GM23248 (cell line): ENCODE measurements at regions not wholly inside any gene's neighbourhood (a gene's known extent, or its start where the extent isn't known, plus 50 kb on each side); places are given as distances from the start of the nearest gene placed in this dataset.

Source experiments
- DNase-seq: peaks from one replicate; pipeline ENCODE4 v3.0.0-alpha.2; 2015
- H2AFZ ChIP-seq: fragments of 200-600 bp; sonication (generic); 2 replicates; pipeline ENCODE4 v1.6.1; 2016; ENCODE audit warnings: antibody characterized with exemption
- H3F3A ChIP-seq: fragments of 200-600 bp; sonication (generic); 2 replicates; pipeline ENCODE4 v1.6.1; 2016; ENCODE audit warnings: mild to moderate bottlenecking, antibody characterized with exemption, mixed run types; ENCODE audit not compliant: insufficient read depth
- H3K27ac ChIP-seq: fragments of 200-600 bp; sonication (generic); 2 replicates; pipeline ENCODE4 v1.5.1; 2016; ENCODE audit warnings: mild to moderate bottlenecking
- H3K27me3 ChIP-seq: fragments of 200-600 bp; sonication (generic); replicated peaks from 2 replicates; pipeline ENCODE4 v1.6.1; 2016; ENCODE audit warnings: mild to moderate bottlenecking; ENCODE audit not compliant: insufficient read depth
- H3K36me3 ChIP-seq: fragments of 200-600 bp; sonication (generic); 2 replicates; pipeline ENCODE4 v1.6.1; 2016; ENCODE audit warnings: low read depth, mild to moderate bottlenecking
- H3K4me1 ChIP-seq: fragments of 200-600 bp; sonication (generic); 2 replicates; pipeline ENCODE4 v1.6.1; 2016; ENCODE audit warnings: mild to moderate bottlenecking; ENCODE audit not compliant: insufficient read depth
- H3K4me2 ChIP-seq: fragments of 200-600 bp; sonication (generic); one replicate; pipeline ENCODE4 v1.6.1; 2016; ENCODE audit warnings: mild to moderate bottlenecking; ENCODE audit not compliant: unreplicated experiment
- H3K4me3 ChIP-seq: fragments of 200-600 bp; sonication (generic); 2 replicates; pipeline ENCODE4 v1.5.1; 2016; ENCODE audit warnings: mild to moderate bottlenecking
- H3K79me2 ChIP-seq: fragments of 200-600 bp; sonication (generic); 2 replicates; pipeline ENCODE4 v1.6.1; 2016; ENCODE audit warnings: mild to moderate bottlenecking; ENCODE audit not compliant: insufficient read depth
- H3K9ac ChIP-seq: fragments of 200-600 bp; sonication (generic); 2 replicates; pipeline ENCODE4 v1.6.1; 2016; ENCODE audit warnings: mild to moderate bottlenecking
- H3K9me2 ChIP-seq: fragments of 200-600 bp; sonication (generic); 2 replicates; pipeline ENCODE4 v1.6.1; 2016; ENCODE audit warnings: mixed run types, mild to moderate bottlenecking, moderate library complexity; ENCODE audit not compliant: insufficient read depth
- H3K9me3 ChIP-seq: fragments of 200-600 bp; sonication (generic); one replicate; pipeline ENCODE4 v1.6.1; 2017; ENCODE audit warnings: low read depth
- H4K20me1 ChIP-seq: fragments of 200-600 bp; sonication (generic); 2 replicates; pipeline ENCODE4 v1.6.0; 2016; ENCODE audit not compliant: insufficient read depth
- EZH2 ChIP-seq: fragments of 200-600 bp; sonication (generic); IDR thresholded peaks from 2 replicates; pipeline ENCODE4 v1.6.1; 2018; ENCODE audit warnings: antibody characterized with exemption, mild to moderate bottlenecking; ENCODE audit not compliant: insufficient read depth, poor library complexity, severe bottlenecking
- EZH2phosphoT487 ChIP-seq: fragments of 200-600 bp; sonication (generic); IDR thresholded peaks from 2 replicates; pipeline ENCODE4 v1.6.1; 2018; ENCODE audit warnings: antibody characterized with exemption, moderate library complexity, mild to moderate bottlenecking, low read depth; ENCODE audit not compliant: insufficient read depth
- WGBS, 2 experiments: methylation state at CpG; one replicate each; pipeline ENCODE4 v1.1.6; 2015 to 2017; ENCODE audit warnings: low lambda C conversion rate in 2 of 2, low coverage in 1 of 2; ENCODE audit errors: missing lambda C conversion rate in 2 of 2; 5-methylcytosine and 5-hydroxymethylcytosine counted together
- in situ Hi-C: fragments of 300-500 bp; cut with MboI; formaldehyde crosslinking; loops from 2 replicates; pipeline ENCODE4 v1.15.0; 2020

GRCh38 chr16:74186561-74186971 is 110.0 kb upstream of the PSMD7 start:
- H3K9me3 ChIP-seq = no peaks in the 10 kb centered on the region
- no peak overlapping the region for H3K4me2 ChIP-seq
- no peaks in the 10 kb centered on the region for H4K20me1 ChIP-seq
- H3K9me2 ChIP-seq = no peaks in the 10 kb centered on the region
- WGBS, 2 experiments = 16 to 18% methylated on average over 3 of the region's 3 CpGs
- TF ChIP-seq EZH2phosphoT487 (no peak), EZH2 (no peak)
- no peaks in the 10 kb centered on the region for H3F3A ChIP-seq
- H2AFZ ChIP-seq = no peak overlapping the region
- no peak overlapping the region for H3K9ac ChIP-seq
- H3K79me2 ChIP-seq = no peaks in the 10 kb centered on the region
- in situ Hi-C loops = no loop called here
- H3K36me3 ChIP-seq = no peaks in the 10 kb centered on the region
- DNase-seq = peak; percentile 6
- H3K27me3 ChIP-seq = no peaks in the 10 kb centered on the region
- no peaks in the 10 kb centered on the region for H3K4me1 ChIP-seq
- H3K27ac ChIP-seq = no peak overlapping the region
- no peak overlapping the region for H3K4me3 ChIP-seq

GRCh38 chr16:74184839-74185238 is 111.8 kb upstream of the PSMD7 start:
- Histone ChIP-seq H3K9me3 (no peaks in the 10 kb centered on the region), H3K9ac (no peak overlapping the region), H3K4me2 (no peak overlapping the region), H4K20me1 (no peaks in the 10 kb centered on the region), H2AFZ (no peak overlapping the region), H3K27me3 (no peaks in the 10 kb centered on the region), H3F3A (no peaks in the 10 kb centered on the region), H3K9me2 (no peaks in the 10 kb centered on the region), H3K4me1 (no peaks in the 10 kb centered on the region), H3K4me3 (no peak overlapping the region), H3K36me3 (no peaks in the 10 kb centered on the region), H3K79me2 (no peaks in the 10 kb centered on the region), H3K27ac (no peak overlapping the region)
- 47 to 54% methylated on average over 5 of the region's 5 CpGs for WGBS, 2 experiments
- in situ Hi-C loops = no loop called here
- no peak for DNase-seq
- TF ChIP-seq EZH2 (no peak), EZH2phosphoT487 (no peak)

- 48 to 50% methylated on average over 4 of the region's 4 CpGs for WGBS, 2 experiments
- no peaks in the 10 kb centered on the region for H3K36me3 ChIP-seq
Measured at GRCh38 chr16:74183601-74184360, 112.8 kb upstream of the PSMD7 start.

GRCh38 chr16:74169687-74170376 is 126.8 kb upstream of the PSMD7 start:
- Histone ChIP-seq H3K9ac (peak overlapping the region; percentile 13), H3K4me2 (peak overlapping the region; percentile 75), H3K9me3 (no peaks in the 10 kb centered on the region), H3K79me2 (no peaks in the 10 kb centered on the region), H3K27ac (no peak overlapping the region), H3K4me3 (peak overlapping the region; percentile 60), H3F3A (no peaks in the 10 kb centered on the region), H4K20me1 (no peaks in the 10 kb centered on the region), H2AFZ (peak overlapping the region; percentile 68), H3K9me2 (no peaks in the 10 kb centered on the region), H3K4me1 (peaks cover 7% of the 10 kb centered on the region; the same call in 1 of the 2 replicates), H3K27me3 (no peaks in the 10 kb centered on the region), H3K36me3 (no peaks in the 10 kb centered on the region)
- DNase-seq = peak; percentile 14
- TF ChIP-seq EZH2phosphoT487 (no peak), EZH2 (no peak)
- 4% methylated on average over 8 of the region's 8 CpGs for WGBS, 2 experiments
- in situ Hi-C loops = no loop called here

More at GRCh38 chr16:74183601-74184360, 112.8 kb upstream of the PSMD7 start:
- H3K9me2 ChIP-seq = no peaks in the 10 kb centered on the region
- in situ Hi-C loops = no loop called here
- H3K4me2 ChIP-seq = no peak overlapping the region
- H3K27me3 ChIP-seq = no peaks in the 10 kb centered on the region
- no peak for DNase-seq
- H2AFZ ChIP-seq = no peak overlapping the region
- H3K27ac ChIP-seq = no peak overlapping the region
- H3K9ac ChIP-seq = no peak overlapping the region
- no peaks in the 10 kb centered on the region for H4K20me1 ChIP-seq
- H3F3A ChIP-seq = no peaks in the 10 kb centered on the region
- TF ChIP-seq EZH2 = no peak
- TF ChIP-seq EZH2phosphoT487 = no peak
- no peaks in the 10 kb centered on the region for H3K79me2 ChIP-seq
- H3K4me3 ChIP-seq = no peak overlapping the region
- no peaks in the 10 kb centered on the region for H3K9me3 ChIP-seq
- no peaks in the 10 kb centered on the region for H3K4me1 ChIP-seq
